WTC11 (cell line): ENCODE measurements at regions not wholly inside any gene's neighbourhood (a gene's known extent, or its start where the extent isn't known, plus 50 kb on each side); places are given as distances from the start of the nearest gene placed in this dataset.

Source experiments
- ATAC-seq: fragments of 200-7000 bp; cut with Tn5 transposase; 2 replicates; pipeline ENCODE4 v1.10.0; 2021; ENCODE audit warnings: mild to moderate bottlenecking, moderate library complexity
- CTCF ChIA-PET: fragments of 300-600 bp; sonication (Branson Sonifier 250); formaldehyde crosslinking; loops from one replicate; lab custom pipeline; 2021; ENCODE audit warnings: antibody characterized with exemption; lab: Charles Lee
- POLR2A ChIA-PET: fragments of 350-600 bp; sonication (Branson Sonifier 250); formaldehyde crosslinking; loops from one replicate; lab custom pipeline; 2021; ENCODE audit warnings: antibody characterized with exemption; lab: Charles Lee
- DNase-seq: peaks from one replicate; pipeline ENCODE4 v3.0.0; 2021; ENCODE audit warnings: low spot score
- H3K27ac Mint-ChIP-seq: 2 replicates; pipeline ENCODE4 v1.8.0; 2021; ENCODE audit warnings: mixed read lengths
- H3K27me3 Mint-ChIP-seq: 2 replicates; pipeline ENCODE4 v1.8.0; 2021; ENCODE audit warnings: low read depth, mild to moderate bottlenecking, moderate library complexity, mixed read lengths
- H3K36me3 Mint-ChIP-seq: 2 replicates; pipeline ENCODE4 v1.8.0; 2021; ENCODE audit warnings: mixed read lengths
- H3K4me1 Mint-ChIP-seq: 2 replicates; pipeline ENCODE4 v1.8.0; 2022; ENCODE audit warnings: mixed read lengths
- H3K4me3 Mint-ChIP-seq: 2 replicates; pipeline ENCODE4 v1.8.0; 2021; ENCODE audit warnings: mild to moderate bottlenecking, moderate library complexity, mixed read lengths
- H3K9me3 Mint-ChIP-seq: 2 replicates; pipeline ENCODE4 v1.8.0; 2021; ENCODE audit warnings: mixed read lengths
- ESRRA ChIP-seq: sonication (generic); formaldehyde crosslinking; IDR thresholded peaks from 2 replicates; pipeline ENCODE4 v1.8.1; 2022; ENCODE audit warnings: mild to moderate bottlenecking, missing genetic modification reagents, borderline replicate concordance
- JUN ChIP-seq: sonication (generic); formaldehyde crosslinking; IDR thresholded peaks from 2 replicates; pipeline ENCODE4 v1.8.0; 2023; ENCODE audit warnings: mild to moderate bottlenecking, missing genetic modification reagents
- KAT7 ChIP-seq: sonication (generic); formaldehyde crosslinking; IDR thresholded peaks from 2 replicates; pipeline ENCODE4 v1.8.1; 2023; ENCODE audit warnings: missing genetic modification reagents, mild to moderate bottlenecking, borderline replicate concordance
- NR1H2 ChIP-seq: sonication (generic); formaldehyde crosslinking; IDR thresholded peaks from 2 replicates; pipeline ENCODE4 v1.9.0; 2021; ENCODE audit warnings: mild to moderate bottlenecking, moderate library complexity, missing genetic modification reagents
- OVOL2 ChIP-seq: fragments of 250-450 bp; sonication (Bioruptor Pico); IDR thresholded peaks from 2 replicates; pipeline ENCODE4 v1.9.0; 2021; ENCODE audit warnings: mild to moderate bottlenecking, borderline replicate concordance
- PRRX2 ChIP-seq: fragments of 250-450 bp; sonication (Bioruptor Pico); IDR thresholded peaks from 2 replicates; pipeline ENCODE4 v1.8.0; 2021; ENCODE audit warnings: mild to moderate bottlenecking
- SMAD3 ChIP-seq: sonication (generic); formaldehyde crosslinking; IDR thresholded peaks from 2 replicates; pipeline ENCODE4 v1.8.0; 2022; ENCODE audit warnings: missing genetic modification reagents, mild to moderate bottlenecking, borderline replicate concordance
- SMAD4 ChIP-seq: sonication (generic); formaldehyde crosslinking; IDR thresholded peaks from 2 replicates; pipeline ENCODE4 v1.8.0; 2022; ENCODE audit warnings: mild to moderate bottlenecking, missing genetic modification reagents
- TCF7 ChIP-seq: sonication (generic); formaldehyde crosslinking; IDR thresholded peaks from 2 replicates; pipeline ENCODE4 v1.8.0; 2022; ENCODE audit warnings: mild to moderate bottlenecking, low read depth, missing genetic modification reagents, moderate library complexity
- TEAD4 ChIP-seq: sonication (generic); formaldehyde crosslinking; IDR thresholded peaks from 2 replicates; pipeline ENCODE4 v1.8.0; 2022; ENCODE audit warnings: mild to moderate bottlenecking, missing genetic modification reagents
- ZBTB21 ChIP-seq: sonication (generic); formaldehyde crosslinking; IDR thresholded peaks from 2 replicates; pipeline ENCODE4 v1.8.1; 2023; ENCODE audit warnings: mild to moderate bottlenecking, missing genetic modification reagents, borderline replicate concordance
- ZNF138 ChIP-seq: sonication (generic); formaldehyde crosslinking; conservative IDR thresholded peaks from 2 replicates; pipeline ENCODE4 v1.8.1; 2022; ENCODE audit warnings: mild to moderate bottlenecking, moderate library complexity, missing genetic modification reagents
- ZNF396 ChIP-seq: fragments of 250-450 bp; sonication (Bioruptor Pico); IDR thresholded peaks from 2 replicates; pipeline ENCODE4 v1.8.0; 2021; ENCODE audit warnings: mild to moderate bottlenecking, moderate library complexity, borderline replicate concordance
- TF ChIP-seq, protein P1 (sequence below): fragments of 250-450 bp; sonication (Bioruptor Pico); IDR thresholded peaks from 2 replicates; pipeline ENCODE4 v1.9.0; 2021; ENCODE audit warnings: mild to moderate bottlenecking, borderline replicate concordance
- TF ChIP-seq, protein P2 (sequence below): fragments of 250-450 bp; sonication (Bioruptor Pico); IDR thresholded peaks from 2 replicates; pipeline ENCODE4 v1.9.0; 2021; ENCODE audit warnings: moderate library complexity, mild to moderate bottlenecking, inconsistent platforms, borderline replicate concordance
- TF ChIP-seq, protein P3 (sequence below): sonication (generic); formaldehyde crosslinking; IDR thresholded peaks from 2 replicates; pipeline ENCODE4 v1.8.0; 2023; ENCODE audit warnings: mild to moderate bottlenecking, missing genetic modification reagents
- TF ChIP-seq, protein P4 (sequence below): fragments of 250-450 bp; sonication (Bioruptor Pico); IDR thresholded peaks from 2 replicates; pipeline ENCODE4 v1.9.0; 2021; ENCODE audit warnings: mild to moderate bottlenecking
- TF ChIP-seq, protein P5 (sequence below): sonication (generic); formaldehyde crosslinking; IDR thresholded peaks from 2 replicates; pipeline ENCODE4 v1.8.0; 2022; ENCODE audit warnings: mild to moderate bottlenecking, missing genetic modification reagents

DNA sequence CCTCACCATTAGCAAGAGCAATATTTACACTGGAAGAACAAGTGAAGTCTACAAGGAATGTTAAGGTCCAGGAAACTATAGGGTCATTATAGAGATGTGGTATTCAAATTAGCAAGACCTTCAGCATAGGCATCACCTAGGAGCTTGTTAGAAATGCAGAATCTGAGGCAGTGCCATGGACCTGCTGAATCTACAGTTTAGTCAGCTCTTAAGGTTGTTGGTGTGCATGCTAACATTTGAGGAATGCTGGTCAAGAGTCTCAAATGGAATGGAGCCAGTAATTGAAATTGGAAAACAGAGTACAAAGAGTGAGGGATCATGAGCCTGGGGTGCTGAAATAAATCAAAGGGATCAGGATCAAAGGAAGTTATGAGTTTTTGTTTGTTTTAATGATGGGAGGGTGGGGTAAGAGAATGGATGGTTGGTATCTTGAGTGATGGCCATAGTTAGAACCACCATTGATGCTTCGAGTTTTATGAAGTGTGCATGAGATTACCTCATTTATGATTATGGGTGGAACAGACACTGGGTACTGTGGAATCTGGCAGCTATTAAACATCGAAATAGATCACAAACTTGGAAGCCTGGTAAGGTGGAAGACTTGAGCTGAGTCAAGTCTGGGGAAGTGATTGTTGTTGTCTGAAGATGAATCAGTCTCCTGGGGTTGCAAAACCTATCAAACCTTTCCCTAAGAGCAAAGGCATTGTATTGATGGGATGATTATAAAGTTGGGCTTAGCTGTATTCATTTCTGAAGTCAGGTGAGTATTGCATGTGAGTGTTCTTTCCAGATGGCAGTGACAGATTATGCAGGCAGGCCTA lies 323.3 kb upstream of the E2F7 start:
- H3K4me3 Mint-ChIP-seq = no peak overlapping the region
- H3K9me3 Mint-ChIP-seq = no peaks in the 10 kb centered on the region
- POLR2A ChIA-PET = no interaction called here
- H3K36me3 Mint-ChIP-seq = no peaks in the 10 kb centered on the region
- no peaks in the 10 kb centered on the region for H3K27me3 Mint-ChIP-seq
- TF ChIP-seq ZNF138 (CRISPR knock-in tag) (no peak), TEAD4 (no peak), TCF7 (no peak), JUN (CRISPR knock-in tag) (no peak), NR1H2 (CRISPR knock-in tag) (no peak), ZNF396 (CRISPR knock-in tag) (no peak), SMAD4 (CRISPR knock-in tag) (no peak), ZBTB21 (CRISPR knock-in tag) (no peak), SMAD3 (CRISPR knock-in tag) (no peak), PRRX2 (CRISPR knock-in tag) (no peak), KAT7 (CRISPR knock-in tag) (no peak), OVOL2 (CRISPR knock-in tag) (no peak), ESRRA (CRISPR knock-in tag) (no peak)
- TF ChIP-seq, protein P1, sequence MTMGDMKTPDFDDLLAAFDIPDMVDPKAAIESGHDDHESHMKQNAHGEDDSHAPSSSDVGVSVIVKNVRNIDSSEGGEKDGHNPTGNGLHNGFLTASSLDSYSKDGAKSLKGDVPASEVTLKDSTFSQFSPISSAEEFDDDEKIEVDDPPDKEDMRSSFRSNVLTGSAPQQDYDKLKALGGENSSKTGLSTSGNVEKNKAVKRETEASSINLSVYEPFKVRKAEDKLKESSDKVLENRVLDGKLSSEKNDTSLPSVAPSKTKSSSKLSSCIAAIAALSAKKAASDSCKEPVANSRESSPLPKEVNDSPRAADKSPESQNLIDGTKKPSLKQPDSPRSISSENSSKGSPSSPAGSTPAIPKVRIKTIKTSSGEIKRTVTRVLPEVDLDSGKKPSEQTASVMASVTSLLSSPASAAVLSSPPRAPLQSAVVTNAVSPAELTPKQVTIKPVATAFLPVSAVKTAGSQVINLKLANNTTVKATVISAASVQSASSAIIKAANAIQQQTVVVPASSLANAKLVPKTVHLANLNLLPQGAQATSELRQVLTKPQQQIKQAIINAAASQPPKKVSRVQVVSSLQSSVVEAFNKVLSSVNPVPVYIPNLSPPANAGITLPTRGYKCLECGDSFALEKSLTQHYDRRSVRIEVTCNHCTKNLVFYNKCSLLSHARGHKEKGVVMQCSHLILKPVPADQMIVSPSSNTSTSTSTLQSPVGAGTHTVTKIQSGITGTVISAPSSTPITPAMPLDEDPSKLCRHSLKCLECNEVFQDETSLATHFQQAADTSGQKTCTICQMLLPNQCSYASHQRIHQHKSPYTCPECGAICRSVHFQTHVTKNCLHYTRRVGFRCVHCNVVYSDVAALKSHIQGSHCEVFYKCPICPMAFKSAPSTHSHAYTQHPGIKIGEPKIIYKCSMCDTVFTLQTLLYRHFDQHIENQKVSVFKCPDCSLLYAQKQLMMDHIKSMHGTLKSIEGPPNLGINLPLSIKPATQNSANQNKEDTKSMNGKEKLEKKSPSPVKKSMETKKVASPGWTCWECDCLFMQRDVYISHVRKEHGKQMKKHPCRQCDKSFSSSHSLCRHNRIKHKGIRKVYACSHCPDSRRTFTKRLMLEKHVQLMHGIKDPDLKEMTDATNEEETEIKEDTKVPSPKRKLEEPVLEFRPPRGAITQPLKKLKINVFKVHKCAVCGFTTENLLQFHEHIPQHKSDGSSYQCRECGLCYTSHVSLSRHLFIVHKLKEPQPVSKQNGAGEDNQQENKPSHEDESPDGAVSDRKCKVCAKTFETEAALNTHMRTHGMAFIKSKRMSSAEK = no peak
- TF ChIP-seq, protein P2, sequence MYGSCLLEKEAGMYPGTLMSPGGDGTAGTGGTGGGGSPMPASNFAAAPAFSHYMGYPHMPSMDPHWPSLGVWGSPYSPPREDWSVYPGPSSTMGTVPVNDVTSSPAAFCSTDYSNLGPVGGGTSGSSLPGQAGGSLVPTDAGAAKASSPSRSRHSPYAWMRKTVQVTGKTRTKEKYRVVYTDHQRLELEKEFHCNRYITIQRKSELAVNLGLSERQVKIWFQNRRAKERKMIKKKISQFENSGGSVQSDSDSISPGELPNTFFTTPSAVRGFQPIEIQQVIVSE (CRISPR knock-in tag) = no peak
- TF ChIP-seq, protein P3, sequence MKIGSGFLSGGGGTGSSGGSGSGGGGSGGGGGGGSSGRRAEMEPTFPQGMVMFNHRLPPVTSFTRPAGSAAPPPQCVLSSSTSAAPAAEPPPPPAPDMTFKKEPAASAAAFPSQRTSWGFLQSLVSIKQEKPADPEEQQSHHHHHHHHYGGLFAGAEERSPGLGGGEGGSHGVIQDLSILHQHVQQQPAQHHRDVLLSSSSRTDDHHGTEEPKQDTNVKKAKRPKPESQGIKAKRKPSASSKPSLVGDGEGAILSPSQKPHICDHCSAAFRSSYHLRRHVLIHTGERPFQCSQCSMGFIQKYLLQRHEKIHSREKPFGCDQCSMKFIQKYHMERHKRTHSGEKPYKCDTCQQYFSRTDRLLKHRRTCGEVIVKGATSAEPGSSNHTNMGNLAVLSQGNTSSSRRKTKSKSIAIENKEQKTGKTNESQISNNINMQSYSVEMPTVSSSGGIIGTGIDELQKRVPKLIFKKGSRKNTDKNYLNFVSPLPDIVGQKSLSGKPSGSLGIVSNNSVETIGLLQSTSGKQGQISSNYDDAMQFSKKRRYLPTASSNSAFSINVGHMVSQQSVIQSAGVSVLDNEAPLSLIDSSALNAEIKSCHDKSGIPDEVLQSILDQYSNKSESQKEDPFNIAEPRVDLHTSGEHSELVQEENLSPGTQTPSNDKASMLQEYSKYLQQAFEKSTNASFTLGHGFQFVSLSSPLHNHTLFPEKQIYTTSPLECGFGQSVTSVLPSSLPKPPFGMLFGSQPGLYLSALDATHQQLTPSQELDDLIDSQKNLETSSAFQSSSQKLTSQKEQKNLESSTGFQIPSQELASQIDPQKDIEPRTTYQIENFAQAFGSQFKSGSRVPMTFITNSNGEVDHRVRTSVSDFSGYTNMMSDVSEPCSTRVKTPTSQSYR (CRISPR knock-in tag) = no peak
- TF ChIP-seq, protein P4, sequence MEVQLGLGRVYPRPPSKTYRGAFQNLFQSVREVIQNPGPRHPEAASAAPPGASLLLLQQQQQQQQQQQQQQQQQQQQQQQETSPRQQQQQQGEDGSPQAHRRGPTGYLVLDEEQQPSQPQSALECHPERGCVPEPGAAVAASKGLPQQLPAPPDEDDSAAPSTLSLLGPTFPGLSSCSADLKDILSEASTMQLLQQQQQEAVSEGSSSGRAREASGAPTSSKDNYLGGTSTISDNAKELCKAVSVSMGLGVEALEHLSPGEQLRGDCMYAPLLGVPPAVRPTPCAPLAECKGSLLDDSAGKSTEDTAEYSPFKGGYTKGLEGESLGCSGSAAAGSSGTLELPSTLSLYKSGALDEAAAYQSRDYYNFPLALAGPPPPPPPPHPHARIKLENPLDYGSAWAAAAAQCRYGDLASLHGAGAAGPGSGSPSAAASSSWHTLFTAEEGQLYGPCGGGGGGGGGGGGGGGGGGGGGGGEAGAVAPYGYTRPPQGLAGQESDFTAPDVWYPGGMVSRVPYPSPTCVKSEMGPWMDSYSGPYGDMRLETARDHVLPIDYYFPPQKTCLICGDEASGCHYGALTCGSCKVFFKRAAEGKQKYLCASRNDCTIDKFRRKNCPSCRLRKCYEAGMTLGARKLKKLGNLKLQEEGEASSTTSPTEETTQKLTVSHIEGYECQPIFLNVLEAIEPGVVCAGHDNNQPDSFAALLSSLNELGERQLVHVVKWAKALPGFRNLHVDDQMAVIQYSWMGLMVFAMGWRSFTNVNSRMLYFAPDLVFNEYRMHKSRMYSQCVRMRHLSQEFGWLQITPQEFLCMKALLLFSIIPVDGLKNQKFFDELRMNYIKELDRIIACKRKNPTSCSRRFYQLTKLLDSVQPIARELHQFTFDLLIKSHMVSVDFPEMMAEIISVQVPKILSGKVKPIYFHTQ (CRISPR knock-in tag) = no peak
- TF ChIP-seq, protein P5, sequence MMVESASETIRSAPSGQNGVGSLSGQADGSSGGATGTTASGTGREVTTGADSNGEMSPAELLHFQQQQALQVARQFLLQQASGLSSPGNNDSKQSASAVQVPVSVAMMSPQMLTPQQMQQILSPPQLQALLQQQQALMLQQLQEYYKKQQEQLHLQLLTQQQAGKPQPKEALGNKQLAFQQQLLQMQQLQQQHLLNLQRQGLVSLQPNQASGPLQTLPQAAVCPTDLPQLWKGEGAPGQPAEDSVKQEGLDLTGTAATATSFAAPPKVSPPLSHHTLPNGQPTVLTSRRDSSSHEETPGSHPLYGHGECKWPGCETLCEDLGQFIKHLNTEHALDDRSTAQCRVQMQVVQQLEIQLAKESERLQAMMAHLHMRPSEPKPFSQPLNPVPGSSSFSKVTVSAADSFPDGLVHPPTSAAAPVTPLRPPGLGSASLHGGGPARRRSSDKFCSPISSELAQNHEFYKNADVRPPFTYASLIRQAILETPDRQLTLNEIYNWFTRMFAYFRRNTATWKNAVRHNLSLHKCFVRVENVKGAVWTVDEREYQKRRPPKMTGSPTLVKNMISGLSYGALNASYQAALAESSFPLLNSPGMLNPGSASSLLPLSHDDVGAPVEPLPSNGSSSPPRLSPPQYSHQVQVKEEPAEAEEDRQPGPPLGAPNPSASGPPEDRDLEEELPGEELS = no peak
- ATAC-seq = no peak
- CTCF ChIA-PET = no interaction called here
- DNase-seq = no peak
- H3K27ac Mint-ChIP-seq = no peak overlapping the region
- peaks cover 11% of the 10 kb centered on the region for H3K4me1 Mint-ChIP-seq
